ENCODE measurements at regions not wholly inside any gene's neighbourhood (a gene's known extent, or its start where the extent isn't known, plus 50 kb on each side); places are given as distances from the start of the nearest gene placed in this dataset.

DNA sequence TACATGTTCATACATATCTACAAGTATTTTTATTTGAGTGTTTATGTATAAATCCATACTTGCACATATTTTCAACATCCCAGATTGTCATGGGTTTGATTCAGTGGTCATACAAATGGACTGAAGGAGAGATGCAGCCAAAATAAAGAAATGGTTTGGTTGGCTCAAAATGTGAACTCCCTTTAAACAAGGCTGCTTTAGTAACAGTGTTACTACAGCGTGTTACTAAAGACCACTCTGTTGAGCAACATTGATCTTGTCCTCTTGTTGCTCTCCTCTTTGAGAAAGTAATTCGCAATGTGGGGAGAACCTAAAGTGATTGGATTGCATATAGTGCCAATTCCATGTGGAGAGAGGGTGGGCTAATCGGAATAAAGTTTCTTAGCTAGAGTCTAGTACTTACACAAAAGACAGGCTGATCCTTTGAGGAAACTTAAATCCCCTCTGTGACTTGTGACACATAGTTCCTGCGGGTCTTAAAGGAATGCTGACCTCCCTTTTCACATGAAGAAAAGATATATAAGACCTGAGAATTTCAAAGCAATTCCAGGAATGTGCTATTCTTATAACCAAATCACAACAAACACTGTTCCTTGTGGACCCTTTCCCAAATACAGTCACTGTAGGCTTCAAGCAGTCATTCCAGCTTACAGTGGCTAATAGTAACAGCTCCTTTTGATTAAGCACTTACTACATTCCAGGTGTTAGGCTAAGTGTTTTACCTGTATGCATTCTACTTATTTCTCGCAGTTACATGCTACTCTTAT lies 144.3 kb downstream of the FZD1 start:
- no peaks in the 10 kb centered on the region for H3K4me1 ChIP-seq
- DNase-seq (no peak), ATAC-seq (no peak)
- no peak overlapping the region for H3K27ac ChIP-seq
- no peak overlapping the region for H3K4me3 ChIP-seq
- intact Hi-C loops (cut with DNase I) = no loop called here
- no peaks in the 10 kb centered on the region for H3K36me3 ChIP-seq
- no peaks in the 10 kb centered on the region for H3K9me3 ChIP-seq
- TF ChIP-seq, protein P1, sequence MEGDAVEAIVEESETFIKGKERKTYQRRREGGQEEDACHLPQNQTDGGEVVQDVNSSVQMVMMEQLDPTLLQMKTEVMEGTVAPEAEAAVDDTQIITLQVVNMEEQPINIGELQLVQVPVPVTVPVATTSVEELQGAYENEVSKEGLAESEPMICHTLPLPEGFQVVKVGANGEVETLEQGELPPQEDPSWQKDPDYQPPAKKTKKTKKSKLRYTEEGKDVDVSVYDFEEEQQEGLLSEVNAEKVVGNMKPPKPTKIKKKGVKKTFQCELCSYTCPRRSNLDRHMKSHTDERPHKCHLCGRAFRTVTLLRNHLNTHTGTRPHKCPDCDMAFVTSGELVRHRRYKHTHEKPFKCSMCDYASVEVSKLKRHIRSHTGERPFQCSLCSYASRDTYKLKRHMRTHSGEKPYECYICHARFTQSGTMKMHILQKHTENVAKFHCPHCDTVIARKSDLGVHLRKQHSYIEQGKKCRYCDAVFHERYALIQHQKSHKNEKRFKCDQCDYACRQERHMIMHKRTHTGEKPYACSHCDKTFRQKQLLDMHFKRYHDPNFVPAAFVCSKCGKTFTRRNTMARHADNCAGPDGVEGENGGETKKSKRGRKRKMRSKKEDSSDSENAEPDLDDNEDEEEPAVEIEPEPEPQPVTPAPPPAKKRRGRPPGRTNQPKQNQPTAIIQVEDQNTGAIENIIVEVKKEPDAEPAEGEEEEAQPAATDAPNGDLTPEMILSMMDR (IDR thresholded peaks at IDR 0.05) = no peak
- H3K27me3 ChIP-seq = no peaks in the 10 kb centered on the region

DNA sequence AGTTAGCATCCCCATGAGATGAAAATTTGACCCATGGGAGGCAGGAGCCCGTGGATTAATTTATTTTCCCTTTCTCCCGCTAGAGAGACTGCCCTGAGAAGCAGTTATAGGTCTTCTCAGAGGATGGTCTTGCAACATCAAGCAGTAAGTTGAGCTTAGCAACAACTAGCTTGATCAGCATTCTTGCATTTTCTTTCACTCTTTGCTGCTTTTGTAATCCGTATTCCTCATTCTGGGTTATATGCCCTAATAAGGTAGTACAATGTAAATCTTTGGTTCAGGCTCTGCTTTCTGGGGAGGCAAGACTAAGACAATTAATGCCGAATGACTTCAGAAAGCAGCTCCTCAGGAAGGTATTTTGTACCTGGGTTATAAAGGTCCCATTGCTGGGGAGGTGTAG lies 146.8 kb downstream of the FZD1 start:
- H3K4me1 ChIP-seq = no peaks in the 10 kb centered on the region
- no peaks in the 10 kb centered on the region for H3K9me3 ChIP-seq
- intact Hi-C loops (cut with DNase I) = no loop called here
- no peak overlapping the region for H3K27ac ChIP-seq
- DNase-seq = peak in 1 of 4 donors; percentile 7
- no peak overlapping the region for H3K4me3 ChIP-seq
- no peaks in the 10 kb centered on the region for H3K36me3 ChIP-seq
- H3K27me3 ChIP-seq = no peaks in the 10 kb centered on the region
- ATAC-seq = no peak
- TF ChIP-seq, protein P1 (IDR thresholded peaks at IDR 0.05) = no peak

DNA sequence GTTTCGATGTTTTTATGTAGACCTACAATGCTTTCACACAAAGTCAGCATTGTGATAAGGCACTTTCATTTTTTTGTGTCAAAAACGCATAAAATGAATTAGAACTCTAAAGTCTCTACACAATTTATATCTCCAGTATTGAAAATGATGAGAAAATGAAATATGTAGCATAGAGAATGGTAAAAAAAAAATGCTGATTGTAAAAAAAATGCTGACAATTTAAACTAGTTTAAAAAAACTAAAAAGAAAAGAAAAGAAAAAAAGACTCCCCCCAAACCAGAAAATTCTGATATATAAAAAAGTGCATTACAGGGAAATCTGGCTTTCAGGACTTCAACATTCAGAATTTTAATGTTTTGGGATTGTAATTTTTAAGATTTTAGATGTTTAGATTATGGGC lies 148.1 kb downstream of the FZD1 start:
- ATAC-seq (no peak), DNase-seq (no peak)
- Histone ChIP-seq H3K27me3 (no peaks in the 10 kb centered on the region), H3K4me1 (no peaks in the 10 kb centered on the region), H3K4me3 (no peak overlapping the region), H3K9me3 (no peaks in the 10 kb centered on the region), H3K27ac (no peak overlapping the region), H3K36me3 (no peaks in the 10 kb centered on the region)
- intact Hi-C loops (cut with DNase I) = no loop called here
- TF ChIP-seq, protein P1 (IDR thresholded peaks at IDR 0.05) = no peak

DNA sequence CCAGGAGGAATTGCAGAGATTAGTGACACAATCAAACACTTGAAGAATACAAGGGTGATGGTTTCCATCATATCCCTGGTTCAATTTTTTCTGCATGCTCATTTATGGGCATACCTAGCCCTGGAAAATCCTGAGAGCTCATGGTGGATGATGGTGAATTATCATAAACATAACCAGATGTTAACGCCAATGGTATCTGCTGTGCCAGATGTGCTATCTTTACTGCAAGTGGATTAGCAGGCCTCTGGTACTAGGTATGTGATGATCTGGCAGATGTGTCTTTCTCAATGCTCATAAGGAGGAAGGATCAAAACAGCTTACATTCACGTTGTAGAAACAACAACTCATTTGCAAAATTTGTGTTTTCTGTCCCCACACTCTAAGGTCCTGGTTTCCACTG lies 150.5 kb downstream of the FZD1 start:
- H3K4me3 ChIP-seq = no peak overlapping the region
- H3K4me1 ChIP-seq = no peaks in the 10 kb centered on the region
- H3K9me3 ChIP-seq = no peaks in the 10 kb centered on the region
- TF ChIP-seq, protein P1 (IDR thresholded peaks at IDR 0.05) = no peak
- ATAC-seq = no peak
- intact Hi-C loops (cut with DNase I) = no loop called here
- H3K36me3 ChIP-seq = no peaks in the 10 kb centered on the region
- no peak for DNase-seq
- no peak overlapping the region for H3K27ac ChIP-seq
- H3K27me3 ChIP-seq = no peaks in the 10 kb centered on the region

DNA sequence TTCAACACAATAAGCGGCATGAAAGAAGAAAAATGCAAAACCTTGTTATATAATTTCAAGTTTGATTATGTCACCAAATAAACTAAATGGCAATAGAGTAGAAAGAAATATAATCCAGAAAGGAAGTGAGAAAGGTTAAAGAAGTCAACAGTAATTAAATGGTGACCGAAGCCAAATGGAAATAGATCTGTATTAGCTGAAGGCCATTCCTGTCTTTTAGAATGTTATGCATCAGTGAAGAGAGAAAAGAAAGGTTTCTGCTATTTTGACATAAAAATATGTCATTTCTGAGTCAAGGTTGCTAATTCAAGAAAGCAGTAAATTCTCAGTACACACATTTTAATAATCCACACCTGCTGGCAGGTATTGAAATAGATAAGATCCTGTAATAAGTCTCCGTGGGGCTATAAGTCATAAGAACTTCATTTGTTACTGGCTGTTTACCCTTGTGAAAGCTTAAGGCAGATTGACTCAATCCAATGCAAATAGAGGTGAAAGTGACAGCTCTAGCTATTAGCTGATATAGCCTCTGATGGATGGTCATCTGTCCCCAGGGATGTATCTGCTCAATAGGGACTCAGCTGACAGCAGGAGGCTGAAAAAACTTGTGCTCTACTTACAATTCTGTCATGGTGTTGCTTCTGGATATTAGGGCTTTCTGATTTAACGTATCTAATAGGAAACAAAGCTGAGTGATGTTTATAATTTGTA lies 152.1 kb downstream of the FZD1 start:
- TF ChIP-seq, protein P1 (IDR thresholded peaks at IDR 0.05) = no peak
- H3K36me3 ChIP-seq = no peaks in the 10 kb centered on the region
- intact Hi-C loops (cut with DNase I) = no loop called here
- ATAC-seq (no peak), DNase-seq (no peak)
- no peaks in the 10 kb centered on the region for H3K4me1 ChIP-seq
- no peaks in the 10 kb centered on the region for H3K27me3 ChIP-seq
- no peak overlapping the region for H3K4me3 ChIP-seq
- no peak overlapping the region for H3K27ac ChIP-seq
- no peaks in the 10 kb centered on the region for H3K9me3 ChIP-seq
